ENCODE measurements at regions not wholly inside any gene's neighbourhood (a gene's known extent, or its start where the extent isn't known, plus 50 kb on each side); places are given as distances from the start of the nearest gene placed in this dataset.

- H3K9ac ChIP-seq (ENCODE audit: low read length): no peak overlapping the region
- no peak overlapping the region for H3K27ac ChIP-seq (ENCODE audit: low read depth, low read length)
- no peaks in the 10 kb centered on the region for H3K9me3 ChIP-seq (ENCODE audit: low read length)
- no peaks in the 10 kb centered on the region for H3K27me3 ChIP-seq (ENCODE audit: control insufficient read depth in 1 of 2, insufficient read depth in 2 of 2, low read length in 2 of 2)
- H3K36me3 ChIP-seq (ENCODE audit: insufficient read depth, low read length): no peaks in the 10 kb centered on the region
- no peak overlapping the region for H3K4me3 ChIP-seq (ENCODE audit: low read depth in 1 of 2, low read length in 2 of 2)
- peaks cover 7% of the 10 kb centered on the region for H3K4me1 ChIP-seq (ENCODE audit: insufficient read depth, low read length)
These were observed 265.6 kb upstream of the THBS1 start for GRCh38 chr15:39315206-39315850.

GRCh38 chr15:39317225-39317624, 263.7 kb upstream of the THBS1 start:
- Histone ChIP-seq H3K4me3 (ENCODE audit: low read depth in 1 of 2, low read length in 2 of 2) (no peak overlapping the region), H3K9ac (ENCODE audit: low read length) (no peak overlapping the region), H3K27ac (ENCODE audit: low read depth, low read length) (no peak overlapping the region), H3K4me1 (ENCODE audit: insufficient read depth, low read length) (peaks cover 7% of the 10 kb centered on the region), H3K27me3 (ENCODE audit: control insufficient read depth in 1 of 2, insufficient read depth in 2 of 2, low read length in 2 of 2) (no peaks in the 10 kb centered on the region), H3K9me3 (ENCODE audit: low read length) (no peaks in the 10 kb centered on the region), H3K36me3 (ENCODE audit: insufficient read depth, low read length) (no peaks in the 10 kb centered on the region)

- Histone ChIP-seq H3K9ac (ENCODE audit: low read length) (no peak overlapping the region), H3K4me3 (ENCODE audit: low read depth in 1 of 2, low read length in 2 of 2) (no peak overlapping the region), H3K4me1 (ENCODE audit: insufficient read depth, low read length) (peaks cover 7% of the 10 kb centered on the region), H3K27ac (ENCODE audit: low read depth, low read length) (no peak overlapping the region), H3K27me3 (ENCODE audit: control insufficient read depth in 1 of 2, insufficient read depth in 2 of 2, low read length in 2 of 2) (no peaks in the 10 kb centered on the region), H3K36me3 (ENCODE audit: insufficient read depth, low read length) (no peaks in the 10 kb centered on the region), H3K9me3 (ENCODE audit: low read length) (no peaks in the 10 kb centered on the region)
These were observed 262.6 kb upstream of the THBS1 start for GRCh38 chr15:39318231-39318630.

- Histone ChIP-seq H3K9me3 (ENCODE audit: low read length) (no peaks in the 10 kb centered on the region), H3K4me1 (ENCODE audit: insufficient read depth, low read length) (peaks cover 7% of the 10 kb centered on the region), H3K36me3 (ENCODE audit: insufficient read depth, low read length) (no peaks in the 10 kb centered on the region), H3K27me3 (ENCODE audit: control insufficient read depth in 1 of 2, insufficient read depth in 2 of 2, low read length in 2 of 2) (no peaks in the 10 kb centered on the region), H3K4me3 (ENCODE audit: low read depth in 1 of 2, low read length in 2 of 2) (no peak overlapping the region), H3K9ac (ENCODE audit: low read length) (no peak overlapping the region), H3K27ac (ENCODE audit: low read depth, low read length) (no peak overlapping the region)
These were observed 260.5 kb upstream of the THBS1 start for GRCh38 chr15:39320355-39320754.

- Histone ChIP-seq H3K27me3 (ENCODE audit: control insufficient read depth in 1 of 2, insufficient read depth in 2 of 2, low read length in 2 of 2) (no peaks in the 10 kb centered on the region), H3K4me3 (ENCODE audit: low read depth in 1 of 2, low read length in 2 of 2) (no peak overlapping the region), H3K4me1 (ENCODE audit: insufficient read depth, low read length) (peaks cover 7% of the 10 kb centered on the region), H3K9ac (ENCODE audit: low read length) (no peak overlapping the region), H3K9me3 (ENCODE audit: low read length) (no peaks in the 10 kb centered on the region), H3K27ac (ENCODE audit: low read depth, low read length) (no peak overlapping the region), H3K36me3 (ENCODE audit: insufficient read depth, low read length) (no peaks in the 10 kb centered on the region)
These were observed 260.0 kb upstream of the THBS1 start for GRCh38 chr15:39320886-39321285.

- Histone ChIP-seq H3K4me1 (ENCODE audit: insufficient read depth, low read length) (peaks cover 7% of the 10 kb centered on the region), H3K27ac (ENCODE audit: low read depth, low read length) (no peak overlapping the region), H3K9ac (ENCODE audit: low read length) (no peak overlapping the region), H3K9me3 (ENCODE audit: low read length) (no peaks in the 10 kb centered on the region), H3K27me3 (ENCODE audit: control insufficient read depth in 1 of 2, insufficient read depth in 2 of 2, low read length in 2 of 2) (no peaks in the 10 kb centered on the region), H3K36me3 (ENCODE audit: insufficient read depth, low read length) (no peaks in the 10 kb centered on the region), H3K4me3 (ENCODE audit: low read depth in 1 of 2, low read length in 2 of 2) (no peak overlapping the region)
These were observed 258.9 kb upstream of the THBS1 start for GRCh38 chr15:39321977-39322376.

- Histone ChIP-seq H3K27me3 (ENCODE audit: control insufficient read depth in 1 of 2, insufficient read depth in 2 of 2, low read length in 2 of 2) (no peaks in the 10 kb centered on the region), H3K36me3 (ENCODE audit: insufficient read depth, low read length) (no peaks in the 10 kb centered on the region), H3K27ac (ENCODE audit: low read depth, low read length) (no peak overlapping the region), H3K4me3 (ENCODE audit: low read depth in 1 of 2, low read length in 2 of 2) (no peak overlapping the region), H3K4me1 (ENCODE audit: insufficient read depth, low read length) (no peaks in the 10 kb centered on the region), H3K9me3 (ENCODE audit: low read length) (no peaks in the 10 kb centered on the region), H3K9ac (ENCODE audit: low read length) (no peak overlapping the region)
These were observed 257.7 kb upstream of the THBS1 start for GRCh38 chr15:39323157-39323556.

GRCh38 chr15:39323706-39324105, 257.2 kb upstream of the THBS1 start:
- no peaks in the 10 kb centered on the region for H3K4me1 ChIP-seq (ENCODE audit: insufficient read depth, low read length)
- H3K36me3 ChIP-seq (ENCODE audit: insufficient read depth, low read length): no peaks in the 10 kb centered on the region
- no peaks in the 10 kb centered on the region for H3K9me3 ChIP-seq (ENCODE audit: low read length)
- no peaks in the 10 kb centered on the region for H3K27me3 ChIP-seq (ENCODE audit: control insufficient read depth in 1 of 2, insufficient read depth in 2 of 2, low read length in 2 of 2)
- H3K9ac ChIP-seq (ENCODE audit: low read length): no peak overlapping the region
- H3K27ac ChIP-seq (ENCODE audit: low read depth, low read length): no peak overlapping the region
- H3K4me3 ChIP-seq (ENCODE audit: low read depth in 1 of 2, low read length in 2 of 2): no peak overlapping the region

- Histone ChIP-seq H3K27me3 (ENCODE audit: control insufficient read depth in 1 of 2, insufficient read depth in 2 of 2, low read length in 2 of 2) (no peaks in the 10 kb centered on the region), H3K9me3 (ENCODE audit: low read length) (no peaks in the 10 kb centered on the region), H3K9ac (ENCODE audit: low read length) (no peak overlapping the region), H3K4me3 (ENCODE audit: low read depth in 1 of 2, low read length in 2 of 2) (no peak overlapping the region), H3K27ac (ENCODE audit: low read depth, low read length) (no peak overlapping the region), H3K36me3 (ENCODE audit: insufficient read depth, low read length) (no peaks in the 10 kb centered on the region), H3K4me1 (ENCODE audit: insufficient read depth, low read length) (no peaks in the 10 kb centered on the region)
These were observed 254.4 kb upstream of the THBS1 start for GRCh38 chr15:39326306-39326975.

GRCh38 chr15:39327005-39327730, 253.7 kb upstream of the THBS1 start:
- Histone ChIP-seq H3K27ac (ENCODE audit: low read depth, low read length) (no peak overlapping the region), H3K27me3 (ENCODE audit: control insufficient read depth in 1 of 2, insufficient read depth in 2 of 2, low read length in 2 of 2) (no peaks in the 10 kb centered on the region), H3K9me3 (ENCODE audit: low read length) (no peaks in the 10 kb centered on the region), H3K36me3 (ENCODE audit: insufficient read depth, low read length) (no peaks in the 10 kb centered on the region), H3K9ac (ENCODE audit: low read length) (no peak overlapping the region), H3K4me1 (ENCODE audit: insufficient read depth, low read length) (no peaks in the 10 kb centered on the region), H3K4me3 (ENCODE audit: low read depth in 1 of 2, low read length in 2 of 2) (no peak overlapping the region)

- Histone ChIP-seq H3K36me3 (ENCODE audit: insufficient read depth, low read length) (no peaks in the 10 kb centered on the region), H3K9ac (ENCODE audit: low read length) (no peak overlapping the region), H3K4me3 (ENCODE audit: low read depth in 1 of 2, low read length in 2 of 2) (no peak overlapping the region), H3K27me3 (ENCODE audit: control insufficient read depth in 1 of 2, insufficient read depth in 2 of 2, low read length in 2 of 2) (no peaks in the 10 kb centered on the region), H3K4me1 (ENCODE audit: insufficient read depth, low read length) (peaks cover 21% of the 10 kb centered on the region), H3K27ac (ENCODE audit: low read depth, low read length) (no peak overlapping the region), H3K9me3 (ENCODE audit: low read length) (no peaks in the 10 kb centered on the region)
These were observed 250.8 kb upstream of the THBS1 start for GRCh38 chr15:39330061-39330460.
